ENCODE measurements at regions not wholly inside any gene's neighbourhood (a gene's known extent, or its start where the extent isn't known, plus 50 kb on each side); places are given as distances from the start of the nearest gene placed in this dataset.

GRCh38 chr15:87712211-87712610 lies 544.3 kb downstream of the NTRK3 start:
- TF ChIP-seq CTCF (IDR thresholded peaks at IDR 0.05) (no peak), POLR2A (IDR thresholded peaks at IDR 0.05) (no peak), EP300 (IDR thresholded peaks at IDR 0.05) (no peak)
